ENCODE measurements at regions not wholly inside any gene's neighbourhood (a gene's known extent, or its start where the extent isn't known, plus 50 kb on each side); places are given as distances from the start of the nearest gene placed in this dataset.

DNA sequence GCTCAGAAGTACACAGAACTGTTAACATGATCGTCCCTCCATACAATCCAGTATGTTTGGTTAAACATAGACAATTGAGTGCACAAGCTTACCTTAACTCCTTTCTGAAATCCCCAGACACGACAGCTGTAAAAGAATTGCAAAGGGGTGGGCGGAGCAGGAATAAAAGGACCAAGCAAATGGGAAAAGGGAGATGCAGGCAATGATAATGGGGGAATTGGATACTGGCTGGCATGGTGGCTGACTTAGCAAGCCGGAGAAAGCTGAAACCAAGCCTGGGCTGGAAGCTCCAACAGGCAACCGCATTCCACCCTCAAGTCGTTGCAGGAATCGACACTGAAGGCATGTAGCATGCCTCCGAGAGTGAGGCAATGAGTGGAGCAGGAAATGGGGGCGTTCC lies 96.8 kb upstream of the TMEM132C start:
- no peak overlapping the region for H3K4me2 ChIP-seq (ENCODE audit: insufficient read depth in 1 of 2, low read depth in 2 of 2, low read length in 2 of 2)
- no peak overlapping the region for H3K9ac ChIP-seq (replicated peaks in 1 of 4; ENCODE audit: extremely low read depth in 1 of 4, low read depth in 3 of 4, low read length in 3 of 4)
- no peak for TF ChIP-seq RFX5 (IDR thresholded peaks at IDR 0.05; ENCODE audit: borderline replicate concordance, low read depth, low read length)
- TF ChIP-seq EZH2 (IDR thresholded peaks at IDR 0.05; ENCODE audit: low read depth, low read length, severe bottlenecking) = no peak
- TF ChIP-seq RBBP5 (IDR thresholded peaks at IDR 0.05; ENCODE audit: borderline replicate concordance, low read depth, low read length) = no peak
- no peak for TF ChIP-seq SP2 (IDR thresholded peaks at IDR 0.05; ENCODE audit: low read length)
- H3K79me1 ChIP-seq (ENCODE audit: low read depth, low read length) = no peaks in the 10 kb centered on the region
- H3K4me3 ChIP-seq (ENCODE audit: extremely low read depth in 1 of 4, insufficient read depth in 2 of 4, low read depth in 3 of 4, low read length in 4 of 4) = no peak overlapping the region
- DNase-seq (ENCODE audit: low read depth in 1 of 2, low spot score in 2 of 2) (no peak), FAIRE-seq (no peak)
- CTCF ChIA-PET (ENCODE audit: partially characterized antibody) = interaction anchor here (0.8 to 1.0 kb wide), 2 partner anchors 17 to 21 kb away, joined by 3 read pairs; no protein-coding TSS in a partner anchor
- no peak overlapping the region for H2BK15ac ChIP-seq (ENCODE audit: low read length)
- H2BK120ac ChIP-seq (replicated peaks; ENCODE audit: low read depth, low read length) = no peak overlapping the region
- H3K18ac ChIP-seq (ENCODE audit: extremely low read depth, low read length) = no peak overlapping the region
- H3K79me2 ChIP-seq (ENCODE audit: control insufficient read depth in 1 of 2, insufficient read depth in 2 of 2, low read length in 2 of 2) = no peaks in the 10 kb centered on the region
- peaks cover 0 to 12% (median 4%) of the 10 kb centered on the region in 4 experiments; a peak in 2 of 7 replicates for H3K4me1 ChIP-seq (replicated peaks in 1 of 4; ENCODE audit: control insufficient read depth in 3 of 4, insufficient read depth in 4 of 4, low read length in 3 of 4)
- no peaks in the 10 kb centered on the region for H3K9me3 ChIP-seq (ENCODE audit: insufficient read depth in 2 of 2, low read depth in 1 of 2, low read length in 1 of 2)
- no peaks in the 10 kb centered on the region for H3K36me3 ChIP-seq (ENCODE audit: control insufficient read depth in 2 of 4, insufficient read depth in 4 of 4, low read length in 3 of 4)
- no peak overlapping the region for H3K14ac ChIP-seq (ENCODE audit: insufficient read length)
- no peaks in the 10 kb centered on the region for H4K20me1 ChIP-seq (replicated peaks in 1 of 2; ENCODE audit: control insufficient read depth in 1 of 2, insufficient read depth in 2 of 2, low read length in 2 of 2)
- 92% methylated on average over 9 of the region's 9 CpGs; no CpG with 5 or more reads in 1 of the 2 experiments for WGBS, 2 experiments (ENCODE audit: extremely low coverage in 1 of 2, insufficient coverage in 1 of 2, insufficient read length in 1 of 2, insufficient replicate concordance in 2 of 2, low coverage in 1 of 2, low lambda C conversion rate in 2 of 2, missing lambda C conversion rate in 1 of 2)
- no peak overlapping the region for H2AK5ac ChIP-seq (ENCODE audit: low read depth, low read length)
- POLR2A ChIA-PET (ENCODE audit: partially characterized antibody) = no interaction called here
- H4K91ac ChIP-seq (replicated peaks; ENCODE audit: insufficient read length, low read length) = no peak overlapping the region
- H3K23ac ChIP-seq (ENCODE audit: insufficient read length) = no peak overlapping the region
- H3K4ac ChIP-seq (replicated peaks; ENCODE audit: insufficient read length, low read depth, low read length) = no peak overlapping the region
- no peaks in the 10 kb centered on the region for H3K23me2 ChIP-seq (ENCODE audit: low read depth, low read length)
- H2BK12ac ChIP-seq (ENCODE audit: low read depth, low read length) = no peak overlapping the region; the same call in 1 of the 2 replicates
- no peak overlapping the region for H4K8ac ChIP-seq (ENCODE audit: extremely low read depth, insufficient read depth, low read length)
- H3K56ac ChIP-seq (replicated peaks; ENCODE audit: insufficient read length, low read depth, low read length) = no peak overlapping the region
- H3K27ac ChIP-seq (ENCODE audit: low read depth, low read length) = no peak overlapping the region
- peaks cover 0 to 3% (median 0%) of the 10 kb centered on the region in 4 experiments; a peak in 1 of 7 replicates for H3K27me3 ChIP-seq (replicated peaks in 1 of 4; ENCODE audit: control insufficient read depth in 3 of 4, extremely low read depth in 1 of 4, insufficient read depth in 3 of 4, low read length in 3 of 4)
- no peak overlapping the region for H2BK5ac ChIP-seq (ENCODE audit: low read depth, low read length)
- H4K5ac ChIP-seq (ENCODE audit: insufficient read length, low read depth, low read length) = no peak overlapping the region
- H2BK20ac ChIP-seq (ENCODE audit: low read length) = no peak overlapping the region
- H2AFZ ChIP-seq (ENCODE audit: low read length) = no peak overlapping the region
